Fibroblast of lung (primary cell): ENCODE measurements at regions not wholly inside any gene's neighbourhood (a gene's known extent, or its start where the extent isn't known, plus 50 kb on each side); places are given as distances from the start of the nearest gene placed in this dataset.

ENCODE experiments used
- EZH2 ChIP-seq: IDR thresholded peaks from 2 replicates; pipeline ENCODE4 v1.5.1; 2012; ENCODE audit warnings: low read length, control low read depth, mild to moderate bottlenecking; ENCODE audit errors: missing control alignments
- TF ChIP-seq, protein P1 (sequence below), 2 donors: IDR thresholded peaks in 1 of 2; conservative IDR thresholded peaks in 1 of 2; 1 replicate in 1 of 2; 2 replicates in 1 of 2; pipeline ENCODE4 v1.5.1; 2011 to 2012; ENCODE audit warnings: low read length in 2 of 2, control low read depth in 1 of 2, inconsistent platforms in 1 of 2, low read depth in 1 of 2, mild to moderate bottlenecking in 1 of 2

DNA sequence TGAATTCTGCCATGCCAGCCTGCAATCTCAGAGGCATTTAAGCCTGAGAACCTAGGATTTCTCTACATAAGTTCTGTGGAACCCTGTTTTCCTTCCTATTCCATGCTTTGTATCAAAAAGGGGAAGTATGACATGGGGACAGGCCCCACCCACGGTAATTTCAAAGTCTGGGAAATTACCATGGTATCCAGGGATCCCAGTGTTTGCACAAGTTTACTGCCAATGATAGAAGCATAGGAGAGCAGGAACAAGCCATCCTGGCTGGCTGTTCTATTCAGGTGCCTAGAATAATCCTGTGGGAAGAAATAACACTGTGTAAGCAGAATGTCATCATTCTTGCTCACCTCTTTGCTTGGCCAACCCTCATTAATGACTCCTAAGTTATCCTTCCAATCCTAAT lies 53.8 kb upstream of the ATP1B1 start:
- TF ChIP-seq, protein P1, sequence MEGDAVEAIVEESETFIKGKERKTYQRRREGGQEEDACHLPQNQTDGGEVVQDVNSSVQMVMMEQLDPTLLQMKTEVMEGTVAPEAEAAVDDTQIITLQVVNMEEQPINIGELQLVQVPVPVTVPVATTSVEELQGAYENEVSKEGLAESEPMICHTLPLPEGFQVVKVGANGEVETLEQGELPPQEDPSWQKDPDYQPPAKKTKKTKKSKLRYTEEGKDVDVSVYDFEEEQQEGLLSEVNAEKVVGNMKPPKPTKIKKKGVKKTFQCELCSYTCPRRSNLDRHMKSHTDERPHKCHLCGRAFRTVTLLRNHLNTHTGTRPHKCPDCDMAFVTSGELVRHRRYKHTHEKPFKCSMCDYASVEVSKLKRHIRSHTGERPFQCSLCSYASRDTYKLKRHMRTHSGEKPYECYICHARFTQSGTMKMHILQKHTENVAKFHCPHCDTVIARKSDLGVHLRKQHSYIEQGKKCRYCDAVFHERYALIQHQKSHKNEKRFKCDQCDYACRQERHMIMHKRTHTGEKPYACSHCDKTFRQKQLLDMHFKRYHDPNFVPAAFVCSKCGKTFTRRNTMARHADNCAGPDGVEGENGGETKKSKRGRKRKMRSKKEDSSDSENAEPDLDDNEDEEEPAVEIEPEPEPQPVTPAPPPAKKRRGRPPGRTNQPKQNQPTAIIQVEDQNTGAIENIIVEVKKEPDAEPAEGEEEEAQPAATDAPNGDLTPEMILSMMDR (conservative IDR thresholded peaks at IDR 0.05 in 1 of 2, IDR thresholded peaks at IDR 0.05 in 1 of 2; ENCODE audit: low read depth in 1 of 2, low read length in 2 of 2): no peak
- no peak for TF ChIP-seq EZH2
